NT2/D1 (cell line): ENCODE measurements at regions not wholly inside any gene's neighbourhood (a gene's known extent, or its start where the extent isn't known, plus 50 kb on each side); places are given as distances from the start of the nearest gene placed in this dataset.

Source experiments
- DNase-seq: peaks from one replicate; pipeline ENCODE4 v3.0.0-alpha.2; 2011; ENCODE audit warnings: low read depth, low spot score
- H3K27me3 ChIP-seq: 2 replicates; pipeline ENCODE4 v1.6.0; 2011; ENCODE audit warnings: mild to moderate bottlenecking; ENCODE audit not compliant: insufficient read length, insufficient read depth
- H3K36me3 ChIP-seq: 2 replicates; pipeline ENCODE4 v1.6.1; 2011; ENCODE audit warnings: mild to moderate bottlenecking, low read length, mixed read lengths; ENCODE audit not compliant: insufficient read depth, insufficient read length
- H3K4me1 ChIP-seq: 2 replicates; pipeline ENCODE4 v1.5.1; 2011; ENCODE audit not compliant: insufficient read depth, insufficient read length
- H3K4me3 ChIP-seq: 2 replicates; pipeline ENCODE4 v1.5.1; 2011; ENCODE audit warnings: low read depth; ENCODE audit not compliant: insufficient read length
- H3K9ac ChIP-seq: 2 replicates; pipeline ENCODE4 v1.6.0; 2011; ENCODE audit warnings: low read depth; ENCODE audit not compliant: insufficient read length
- H3K9me3 ChIP-seq: 2 replicates; pipeline ENCODE4 v1.5.1; 2011; ENCODE audit warnings: mild to moderate bottlenecking, low read length; ENCODE audit not compliant: insufficient read depth
- SUZ12 ChIP-seq: IDR thresholded peaks from 2 replicates; pipeline ENCODE4 v1.6.1; 2011; ENCODE audit not compliant: insufficient read length, insufficient read depth; ENCODE audit errors: extremely low read depth
- YY1 ChIP-seq: IDR thresholded peaks from 2 replicates; pipeline ENCODE4 v1.6.1; 2011; ENCODE audit not compliant: insufficient read length, insufficient read depth
- ZNF274 ChIP-seq: IDR thresholded peaks from 2 replicates; pipeline ENCODE4 v1.6.1; 2011; ENCODE audit warnings: mild to moderate bottlenecking, low read depth, low read length

- no peak overlapping the region for H3K4me3 ChIP-seq
- H3K4me1 ChIP-seq, result no peaks in the 10 kb centered on the region
- H3K9me3 ChIP-seq, result no peaks in the 10 kb centered on the region; the same call in 1 of the 2 replicates
- no peak overlapping the region for H3K9ac ChIP-seq
- H3K27me3 ChIP-seq, result no peaks in the 10 kb centered on the region
- DNase-seq, result no peak
- H3K36me3 ChIP-seq, result no peaks in the 10 kb centered on the region
- TF ChIP-seq YY1, result no peak
- TF ChIP-seq ZNF274, result no peak
- TF ChIP-seq SUZ12, result no peak
These were observed 665.7 kb upstream of the SLC35B3 start for GRCh38 chr6:9100869-9101580.

- Histone ChIP-seq H3K9me3 (no peaks in the 10 kb centered on the region), H3K4me1 (no peaks in the 10 kb centered on the region), H3K36me3 (no peaks in the 10 kb centered on the region), H3K27me3 (no peaks in the 10 kb centered on the region), H3K4me3 (no peak overlapping the region), H3K9ac (no peak overlapping the region)
- no peak for DNase-seq
- TF ChIP-seq YY1, result no peak
- TF ChIP-seq SUZ12, result no peak
- no peak for TF ChIP-seq ZNF274
These were observed 660.4 kb upstream of the SLC35B3 start for GRCh38 chr6:9095729-9096128.

- no peaks in the 10 kb centered on the region for H3K4me1 ChIP-seq
- no peak for DNase-seq
These were observed 659.8 kb upstream of the SLC35B3 start for GRCh38 chr6:9095137-9095536.

GRCh38 chr6:9089724-9090123, 654.4 kb upstream of the SLC35B3 start:
- H3K27me3 ChIP-seq, result no peaks in the 10 kb centered on the region
- H3K36me3 ChIP-seq, result no peaks in the 10 kb centered on the region
- no peaks in the 10 kb centered on the region for H3K9me3 ChIP-seq
- H3K9ac ChIP-seq, result no peak overlapping the region
- H3K4me3 ChIP-seq, result no peak overlapping the region
- no peak for TF ChIP-seq ZNF274
- no peak for TF ChIP-seq YY1
- no peak for TF ChIP-seq SUZ12
- H3K4me1 ChIP-seq, result no peaks in the 10 kb centered on the region
- no peak for DNase-seq

More at GRCh38 chr6:9095137-9095536, 659.8 kb upstream of the SLC35B3 start:
- no peak for TF ChIP-seq SUZ12
- no peak for TF ChIP-seq YY1
- TF ChIP-seq ZNF274, result no peak
- Histone ChIP-seq H3K4me3 (no peak overlapping the region), H3K27me3 (no peaks in the 10 kb centered on the region), H3K36me3 (no peaks in the 10 kb centered on the region), H3K9me3 (no peaks in the 10 kb centered on the region), H3K9ac (no peak overlapping the region)

- no peaks in the 10 kb centered on the region for H3K4me1 ChIP-seq
- no peaks in the 10 kb centered on the region for H3K36me3 ChIP-seq
- no peak for DNase-seq
- no peaks in the 10 kb centered on the region for H3K27me3 ChIP-seq
- H3K9ac ChIP-seq, result no peak overlapping the region
- no peak for TF ChIP-seq SUZ12
- TF ChIP-seq YY1, result no peak
- no peak overlapping the region for H3K4me3 ChIP-seq
- H3K9me3 ChIP-seq, result no peaks in the 10 kb centered on the region
These were observed 652.1 kb upstream of the SLC35B3 start for GRCh38 chr6:9087470-9087869.

GRCh38 chr6:9086331-9086730, 651.0 kb upstream of the SLC35B3 start:
- H3K9ac ChIP-seq, result no peak overlapping the region
- no peaks in the 10 kb centered on the region for H3K36me3 ChIP-seq
- DNase-seq, result no peak
- H3K9me3 ChIP-seq, result no peaks in the 10 kb centered on the region
- H3K27me3 ChIP-seq, result no peaks in the 10 kb centered on the region
- H3K4me3 ChIP-seq, result no peak overlapping the region
- TF ChIP-seq ZNF274 (no peak), YY1 (no peak), SUZ12 (no peak)
- H3K4me1 ChIP-seq, result no peaks in the 10 kb centered on the region

GRCh38 chr6:9085709-9086070, 650.3 kb upstream of the SLC35B3 start:
- H3K9ac ChIP-seq, result no peak overlapping the region
- TF ChIP-seq SUZ12, result no peak
- TF ChIP-seq YY1, result no peak
- no peak for TF ChIP-seq ZNF274
- no peak for DNase-seq
- H3K4me3 ChIP-seq, result no peak overlapping the region
- H3K27me3 ChIP-seq, result no peaks in the 10 kb centered on the region
- H3K36me3 ChIP-seq, result no peaks in the 10 kb centered on the region
- no peaks in the 10 kb centered on the region for H3K9me3 ChIP-seq
- no peaks in the 10 kb centered on the region for H3K4me1 ChIP-seq
